ENCODE measurements at regions not wholly inside any gene's neighbourhood (a gene's known extent, or its start where the extent isn't known, plus 50 kb on each side); places are given as distances from the start of the nearest gene placed in this dataset.

DNA sequence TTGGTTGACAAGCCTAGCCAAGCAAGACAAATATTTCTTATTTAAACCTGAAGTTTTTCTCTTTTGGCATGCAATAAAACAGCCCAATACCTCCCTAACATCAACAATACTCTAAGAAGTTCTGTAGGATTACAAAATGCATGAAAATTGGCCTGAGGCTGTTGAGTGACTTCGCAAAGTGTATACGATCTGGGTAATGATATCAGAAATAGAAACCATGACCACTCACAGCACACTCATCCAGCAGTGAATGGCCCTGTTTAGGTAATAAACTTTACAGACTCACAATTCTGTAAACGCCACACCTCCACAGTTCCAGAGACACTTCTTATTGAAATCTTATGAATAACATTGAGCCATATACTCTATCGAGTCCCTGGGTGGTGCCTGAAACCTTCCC is 83.0 kb upstream of the NAALADL2 start:
- TF ChIP-seq, protein P1, sequence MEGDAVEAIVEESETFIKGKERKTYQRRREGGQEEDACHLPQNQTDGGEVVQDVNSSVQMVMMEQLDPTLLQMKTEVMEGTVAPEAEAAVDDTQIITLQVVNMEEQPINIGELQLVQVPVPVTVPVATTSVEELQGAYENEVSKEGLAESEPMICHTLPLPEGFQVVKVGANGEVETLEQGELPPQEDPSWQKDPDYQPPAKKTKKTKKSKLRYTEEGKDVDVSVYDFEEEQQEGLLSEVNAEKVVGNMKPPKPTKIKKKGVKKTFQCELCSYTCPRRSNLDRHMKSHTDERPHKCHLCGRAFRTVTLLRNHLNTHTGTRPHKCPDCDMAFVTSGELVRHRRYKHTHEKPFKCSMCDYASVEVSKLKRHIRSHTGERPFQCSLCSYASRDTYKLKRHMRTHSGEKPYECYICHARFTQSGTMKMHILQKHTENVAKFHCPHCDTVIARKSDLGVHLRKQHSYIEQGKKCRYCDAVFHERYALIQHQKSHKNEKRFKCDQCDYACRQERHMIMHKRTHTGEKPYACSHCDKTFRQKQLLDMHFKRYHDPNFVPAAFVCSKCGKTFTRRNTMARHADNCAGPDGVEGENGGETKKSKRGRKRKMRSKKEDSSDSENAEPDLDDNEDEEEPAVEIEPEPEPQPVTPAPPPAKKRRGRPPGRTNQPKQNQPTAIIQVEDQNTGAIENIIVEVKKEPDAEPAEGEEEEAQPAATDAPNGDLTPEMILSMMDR (IDR thresholded peaks at IDR 0.05; ENCODE audit: low read depth, low read length, missing input control) = no peak
- TF ChIP-seq HNF4A (conservative IDR thresholded peaks at IDR 0.05) (no peak), TAF1 (conservative IDR thresholded peaks at IDR 0.05) (no peak)
